NCI-H2107 treated with DMSO at 0.1 percent for 48 hours (cell line): ENCODE measurements at regions not wholly inside any gene's neighbourhood (a gene's known extent, or its start where the extent isn't known, plus 50 kb on each side); places are given as distances from the start of the nearest gene placed in this dataset.

ENCODE experiments used
- DNase-seq: peaks from one replicate; lab custom pipeline; 2025; ENCODE audit not compliant: unreplicated experiment; lab: John Stamatoyannopoulos, UW

DNA sequence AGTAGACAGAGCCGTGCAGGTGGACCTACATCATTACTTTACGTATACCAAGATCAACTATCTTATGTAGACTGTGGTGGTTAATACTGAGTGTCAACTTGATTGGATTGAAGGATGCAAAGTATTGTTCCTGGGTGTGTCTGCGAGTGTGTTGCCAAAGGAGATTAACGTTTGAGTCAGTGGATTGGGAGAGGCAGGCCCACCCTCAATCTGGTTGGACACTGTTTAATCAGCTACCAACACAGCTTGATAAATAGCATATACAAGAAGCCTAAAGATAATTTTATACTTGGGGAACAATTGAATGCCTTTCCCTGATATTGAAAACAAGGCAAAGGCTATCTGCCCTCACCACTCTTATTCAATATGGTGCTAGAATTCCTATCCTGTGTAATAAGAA, 604.2 kb upstream of the ZEB2 start:
- DNase-seq = no peak

GRCh38 chr2:145123606-145124005, 603.7 kb upstream of the ZEB2 start:
- DNase-seq = no peak

GRCh38 chr2:145119225-145119624, 599.3 kb upstream of the ZEB2 start:
- DNase-seq = no peak

- DNase-seq = no peak
Measured at GRCh38 chr2:145116834-145117725, 597.2 kb upstream of the ZEB2 start.

DNA sequence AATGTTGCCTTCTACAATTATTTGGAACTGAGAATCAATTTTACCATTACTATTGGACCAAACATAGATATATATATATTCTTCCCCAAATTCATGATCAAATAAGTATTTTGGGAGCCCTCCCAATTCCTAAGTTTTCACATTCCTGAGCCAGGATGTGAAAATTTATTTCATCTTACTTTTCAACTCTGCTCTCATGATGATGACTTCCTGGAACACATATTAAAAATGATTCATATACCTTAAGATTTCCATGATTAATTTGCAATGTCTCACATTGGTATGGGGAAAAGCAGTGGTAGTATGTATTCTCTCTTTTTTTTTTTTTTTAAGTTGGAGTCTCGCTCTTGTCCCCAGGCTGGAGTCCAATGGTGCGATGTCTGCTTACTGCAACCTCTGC, 596.1 kb upstream of the ZEB2 start:
- no peak for DNase-seq

DNA sequence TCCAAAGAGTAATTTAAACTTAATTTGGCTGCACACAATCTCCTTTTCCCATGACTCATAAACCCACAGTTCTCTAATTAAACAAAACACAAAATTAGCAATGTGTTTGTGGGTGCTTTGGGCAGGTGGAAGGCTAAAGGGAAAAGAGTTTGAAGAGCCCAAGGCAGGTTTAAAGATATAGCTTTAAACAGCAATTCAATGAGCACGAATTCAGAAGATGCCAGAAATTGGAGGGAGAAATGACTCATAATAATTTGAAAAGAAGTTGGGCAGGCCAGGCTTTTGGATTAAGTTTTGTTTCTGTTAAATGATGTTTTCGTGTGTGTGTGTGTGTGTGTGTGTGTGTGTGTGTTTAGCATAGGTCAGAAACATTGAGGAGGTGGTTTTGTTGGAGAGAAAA, 594.8 kb upstream of the ZEB2 start:
- no peak for DNase-seq

- DNase-seq = no peak
Measured at GRCh38 chr2:145112467-145112866, 592.5 kb upstream of the ZEB2 start.

DNA sequence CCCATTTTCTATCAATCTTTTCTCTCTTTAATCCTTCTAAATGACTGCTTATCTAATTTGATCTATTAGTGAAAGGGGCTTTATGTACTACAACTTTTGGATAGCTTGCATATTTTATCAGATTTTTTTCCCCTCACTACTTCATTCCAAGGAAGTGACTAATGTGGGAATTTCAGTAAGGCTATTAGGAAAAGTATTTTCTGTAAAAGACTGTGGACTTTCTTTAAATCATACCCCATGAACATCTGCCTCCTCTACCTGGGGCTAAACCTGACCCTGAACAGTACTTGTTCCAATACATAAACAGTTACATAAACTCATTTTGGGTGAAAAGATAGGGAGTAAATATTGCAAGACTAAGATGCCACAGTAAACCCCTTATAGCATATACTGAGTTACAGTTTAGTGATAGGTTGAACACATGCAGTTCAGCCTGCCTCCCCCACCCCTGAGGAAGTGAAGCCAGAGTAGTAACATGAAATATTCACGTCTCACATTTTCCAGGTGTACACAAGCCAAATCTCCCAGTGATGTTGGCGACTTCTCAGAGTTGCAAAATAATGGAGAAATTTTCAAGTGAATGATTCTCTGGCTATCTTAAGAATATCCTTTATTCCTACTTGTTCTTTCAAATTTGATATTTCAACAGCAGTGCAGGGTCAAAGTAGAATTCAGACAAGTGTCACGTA, 590.9 kb upstream of the ZEB2 start:
- DNase-seq = no peak

DNA sequence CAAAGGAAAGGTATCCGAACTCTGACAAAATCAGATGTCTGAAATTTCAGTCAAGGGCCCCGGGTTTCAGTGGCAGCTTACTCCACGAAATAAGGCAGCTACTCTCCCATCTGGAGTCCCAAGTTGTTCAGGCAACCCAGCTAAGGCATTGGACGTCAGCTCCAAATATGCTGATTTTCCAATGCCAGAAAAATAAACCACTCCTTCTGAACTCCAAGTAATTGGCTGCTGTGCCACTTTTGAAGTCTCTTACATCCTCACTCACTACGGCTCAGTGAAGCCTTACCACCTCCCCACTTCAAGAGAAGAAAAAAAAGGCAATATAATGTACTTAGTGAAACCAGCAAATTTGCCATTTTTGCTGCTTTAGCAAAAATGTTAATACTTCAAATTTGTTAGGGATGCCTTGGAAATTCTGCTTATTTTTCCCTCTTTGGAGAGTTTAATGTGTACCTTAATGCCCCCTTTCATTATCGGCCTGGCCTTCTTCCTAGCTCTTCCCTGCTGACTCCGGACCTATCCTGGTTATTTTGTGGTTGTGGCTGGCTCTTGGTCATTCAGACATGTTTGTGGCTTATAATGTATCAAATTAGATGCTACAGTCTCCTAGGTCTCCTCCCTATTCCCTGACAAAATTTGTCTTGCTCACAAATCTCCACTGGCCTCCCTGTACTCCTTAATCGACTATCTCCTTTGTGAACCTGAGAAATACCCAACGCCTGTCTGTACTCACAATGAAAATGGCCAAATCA, 589.2 kb upstream of the ZEB2 start:
- DNase-seq = no peak

- no peak for DNase-seq
Measured at GRCh38 chr2:145108361-145108778, 588.5 kb upstream of the ZEB2 start.

DNA sequence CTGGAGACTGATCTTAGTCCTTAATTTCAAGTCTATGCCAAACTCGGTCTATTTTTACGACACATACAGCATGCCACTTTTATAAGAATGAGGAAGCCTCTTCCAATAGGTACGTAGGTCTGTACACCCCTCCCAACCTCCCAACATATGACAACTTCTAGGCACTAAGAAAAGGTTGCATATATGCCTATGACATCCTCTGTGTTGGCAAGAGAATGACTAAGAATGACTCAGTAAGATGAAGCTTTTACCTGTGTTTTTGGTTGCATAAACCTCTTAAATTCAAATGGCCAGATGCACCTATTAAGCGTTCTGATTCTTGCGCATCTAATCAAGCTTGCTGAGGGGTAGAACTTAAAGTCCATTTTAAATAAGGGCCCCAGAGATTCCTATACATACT, 586.4 kb upstream of the ZEB2 start:
- no peak for DNase-seq

DNA sequence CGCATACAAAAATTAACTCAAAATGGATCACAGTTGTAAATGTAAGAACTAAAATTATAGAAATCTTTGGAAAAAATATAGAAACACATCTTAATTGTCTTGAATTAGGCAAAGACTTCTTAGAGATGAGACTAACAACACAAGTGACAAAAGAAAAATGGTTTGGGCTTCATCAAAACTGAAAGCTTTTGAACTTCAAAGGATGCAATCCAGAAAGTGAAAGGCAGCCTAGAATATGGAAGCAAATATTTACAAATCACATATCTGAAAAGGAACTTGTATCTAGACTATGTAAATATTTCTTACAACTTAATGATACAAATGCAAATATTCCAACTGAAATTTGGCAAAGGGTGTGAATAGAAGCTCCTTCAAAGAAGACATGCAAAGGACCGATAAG, 582.8 kb upstream of the ZEB2 start:
- DNase-seq = no peak

DNA sequence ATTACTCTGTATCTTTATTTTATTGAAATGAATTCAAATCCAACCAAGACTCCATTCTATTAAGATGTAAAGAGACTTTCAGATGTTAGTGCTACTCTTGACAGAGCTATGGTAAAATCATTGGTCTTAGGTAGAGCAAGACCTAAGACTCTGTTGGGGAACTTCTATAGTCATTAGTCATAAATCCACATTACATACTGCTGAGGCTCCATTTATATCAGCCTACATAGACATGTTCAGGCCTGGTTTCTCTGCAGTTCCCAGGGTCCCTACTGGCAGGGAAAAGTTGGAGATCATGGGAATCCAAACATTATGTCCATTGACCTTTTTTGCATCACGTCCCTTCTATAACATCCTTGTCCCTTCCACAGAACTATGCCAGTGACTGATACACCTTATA, 580.4 kb upstream of the ZEB2 start:
- no peak for DNase-seq

DNA sequence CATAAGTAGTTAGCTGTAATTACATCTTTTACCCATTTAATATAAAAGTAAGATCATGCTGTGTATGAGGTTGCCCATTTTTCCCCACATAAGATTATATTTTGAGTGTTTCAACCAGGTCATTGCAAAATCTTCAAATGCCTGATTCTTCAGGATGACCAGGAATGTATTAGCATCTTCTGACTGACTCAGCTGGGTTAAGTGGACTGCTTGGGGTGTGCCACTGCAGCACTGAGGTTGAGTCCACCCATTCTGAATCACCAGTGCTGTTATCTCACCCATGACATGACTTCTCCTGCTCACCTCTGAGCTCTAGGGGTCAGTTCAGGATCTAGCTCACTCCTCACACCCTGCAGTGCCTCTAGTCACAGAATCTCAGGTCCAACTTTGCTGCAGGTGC, 576.7 kb upstream of the ZEB2 start:
- DNase-seq = no peak

- no peak for DNase-seq
Measured at GRCh38 chr2:145095641-145096435, 575.9 kb upstream of the ZEB2 start.

GRCh38 chr2:145094370-145094769, 574.5 kb upstream of the ZEB2 start:
- DNase-seq = no peak

DNA sequence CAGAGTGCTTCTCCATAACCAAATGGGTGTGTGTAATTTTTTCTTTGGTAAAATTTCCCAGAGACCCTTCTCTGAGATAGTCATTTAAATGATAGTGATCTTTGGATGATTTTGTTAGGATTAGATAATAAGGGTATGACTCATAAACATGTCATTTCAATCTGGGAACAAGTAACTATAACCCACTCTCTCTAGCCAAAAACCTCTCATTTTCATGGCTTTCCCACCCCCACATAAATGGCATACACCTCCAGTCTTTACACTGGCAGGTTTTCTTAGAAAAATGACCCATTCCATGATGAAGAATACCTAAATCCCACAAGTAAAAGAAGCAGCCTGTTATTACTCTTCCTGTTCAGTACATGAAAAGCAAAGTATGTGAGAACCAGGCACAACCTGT, 572.0 kb upstream of the ZEB2 start:
- DNase-seq = no peak

- no peak for DNase-seq
Measured at GRCh38 chr2:145090841-145091761, 571.2 kb upstream of the ZEB2 start.

DNA sequence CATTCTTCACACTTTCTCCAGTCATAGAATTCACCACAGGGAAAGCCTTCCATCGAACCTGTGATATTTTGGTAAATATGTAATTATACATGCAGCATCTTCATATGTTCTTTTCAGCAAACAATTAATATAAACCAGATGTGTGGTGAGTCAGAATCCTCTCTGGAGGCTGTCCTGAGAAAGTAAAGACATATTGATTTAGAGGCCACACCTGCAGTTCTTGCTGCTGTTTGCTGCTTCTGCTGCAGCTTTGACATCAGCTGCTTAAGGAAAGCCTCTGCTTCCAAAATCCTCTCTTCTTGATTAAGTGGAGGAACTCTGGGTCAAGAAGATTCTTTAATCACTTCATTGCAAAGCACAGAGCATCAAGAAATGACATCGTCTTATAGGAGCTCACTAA, 568.8 kb upstream of the ZEB2 start:
- no peak for DNase-seq

DNA sequence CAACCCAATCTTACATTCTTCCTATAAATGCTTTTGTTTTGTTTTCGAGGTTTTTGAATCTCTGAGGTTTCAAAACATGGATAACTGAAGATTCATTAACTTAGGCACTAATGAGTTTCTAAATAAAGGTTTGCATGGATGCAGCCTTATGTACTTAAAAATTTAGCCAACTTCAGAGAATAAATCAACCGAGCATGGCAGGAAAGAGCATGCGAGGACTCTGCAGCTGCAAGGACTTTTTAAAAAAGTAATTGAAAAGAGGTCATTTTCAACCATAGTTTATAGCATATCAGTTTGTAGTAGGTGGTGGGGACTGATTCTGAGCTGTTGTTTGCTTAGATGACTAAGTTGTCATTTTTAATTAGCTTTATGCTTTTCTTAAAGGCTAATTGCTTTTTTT, 567.0 kb upstream of the ZEB2 start:
- no peak for DNase-seq
